Ectodermal cell (in vitro differentiated cells): ENCODE measurements at regions not wholly inside any gene's neighbourhood (a gene's known extent, or its start where the extent isn't known, plus 50 kb on each side); places are given as distances from the start of the nearest gene placed in this dataset.

Experiments used
- H3K27ac ChIP-seq: 2 replicates; pipeline ENCODE4 v1.7.0; 2013; ENCODE audit warnings: mild to moderate bottlenecking, low read depth, low read length; ENCODE audit not compliant: insufficient read depth, poor library complexity, severe bottlenecking
- H3K27me3 ChIP-seq: 2 replicates; pipeline ENCODE4 v1.7.0; 2013; ENCODE audit warnings: mild to moderate bottlenecking, low read length; ENCODE audit not compliant: insufficient read depth, control insufficient read depth, poor library complexity, severe bottlenecking
- H3K36me3 ChIP-seq: one replicate; pipeline ENCODE4 v1.7.0; 2013; ENCODE audit warnings: low read length; ENCODE audit not compliant: control insufficient read depth, insufficient read depth
- H3K4me1 ChIP-seq: one replicate; pipeline ENCODE4 v1.7.0; 2013; ENCODE audit warnings: low read length; ENCODE audit not compliant: control insufficient read depth, insufficient read depth
- H3K4me3 ChIP-seq: 2 replicates; pipeline ENCODE4 v1.7.0; 2013; ENCODE audit warnings: low read depth, low read length, control low read depth; ENCODE audit not compliant: insufficient read depth
- H3K9me3 ChIP-seq: 2 replicates; pipeline ENCODE4 v1.7.0; 2013; ENCODE audit warnings: mild to moderate bottlenecking, low read length, moderate library complexity; ENCODE audit not compliant: control insufficient read depth
- WGBS, 2 experiments: methylation state at CpG; one replicate each; pipeline ENCODE4 v1.1.7; 2013; ENCODE audit warnings: missing lambda C conversion rate in 2 of 2; 5-methylcytosine and 5-hydroxymethylcytosine counted together

GRCh38 chr1:185566995-185567394, 167.2 kb upstream of the HMCN1 start:
- no peaks in the 10 kb centered on the region for H3K9me3 ChIP-seq
- no peaks in the 10 kb centered on the region for H3K36me3 ChIP-seq
- 80 to 90% methylated on average over 4 of the region's 4 CpGs for WGBS, 2 experiments
- H3K27ac ChIP-seq: no peak overlapping the region
- H3K4me3 ChIP-seq: no peak overlapping the region
- no peaks in the 10 kb centered on the region for H3K4me1 ChIP-seq
- no peaks in the 10 kb centered on the region for H3K27me3 ChIP-seq

- Histone ChIP-seq H3K9me3 (no peaks in the 10 kb centered on the region), H3K27me3 (no peaks in the 10 kb centered on the region), H3K4me1 (no peaks in the 10 kb centered on the region), H3K4me3 (no peak overlapping the region), H3K27ac (no peak overlapping the region), H3K36me3 (no peaks in the 10 kb centered on the region)
- 93% methylated on average over 5 of the region's 5 CpGs for WGBS, 2 experiments
Measured at GRCh38 chr1:185565302-185565701, 168.9 kb upstream of the HMCN1 start.

GRCh38 chr1:185564816-185565215, 169.4 kb upstream of the HMCN1 start:
- Histone ChIP-seq H3K4me3 (no peak overlapping the region), H3K36me3 (no peaks in the 10 kb centered on the region), H3K4me1 (no peaks in the 10 kb centered on the region), H3K9me3 (no peaks in the 10 kb centered on the region), H3K27me3 (no peaks in the 10 kb centered on the region), H3K27ac (no peak overlapping the region)
- WGBS, 2 experiments: 93 to 95% methylated on average over 1 of the region's 1 CpG

GRCh38 chr1:185562461-185563359, 171.5 kb upstream of the HMCN1 start:
- H3K27ac ChIP-seq: no peak overlapping the region
- no peaks in the 10 kb centered on the region for H3K4me1 ChIP-seq
- H3K9me3 ChIP-seq: no peaks in the 10 kb centered on the region
- WGBS, 2 experiments: 90 to 93% methylated on average over 4 to 5 of the region's 6 CpGs
- H3K36me3 ChIP-seq: no peaks in the 10 kb centered on the region
- no peaks in the 10 kb centered on the region for H3K27me3 ChIP-seq
- no peak overlapping the region for H3K4me3 ChIP-seq

GRCh38 chr1:185561629-185562028, 172.6 kb upstream of the HMCN1 start:
- H3K4me1 ChIP-seq: no peaks in the 10 kb centered on the region
- no peaks in the 10 kb centered on the region for H3K36me3 ChIP-seq
- H3K4me3 ChIP-seq: no peak overlapping the region
- no peaks in the 10 kb centered on the region for H3K9me3 ChIP-seq
- no peaks in the 10 kb centered on the region for H3K27me3 ChIP-seq
- no peak overlapping the region for H3K27ac ChIP-seq
- whole genome bisulfite sequencing, 2 experiments: 90 to 95% methylated on average over 4 of the region's 4 CpGs

- no peaks in the 10 kb centered on the region for H3K9me3 ChIP-seq
- no peak overlapping the region for H3K4me3 ChIP-seq
- no peaks in the 10 kb centered on the region for H3K36me3 ChIP-seq
- no peaks in the 10 kb centered on the region for H3K4me1 ChIP-seq
- 89 to 97% methylated on average over 4 of the region's 4 CpGs for WGBS, 2 experiments
- no peak overlapping the region for H3K27ac ChIP-seq
- no peaks in the 10 kb centered on the region for H3K27me3 ChIP-seq
Measured at GRCh38 chr1:185560760-185561159, 173.4 kb upstream of the HMCN1 start.

- no peaks in the 10 kb centered on the region for H3K9me3 ChIP-seq
- 91 to 94% methylated on average over 3 of the region's 3 CpGs for WGBS, 2 experiments
- H3K4me1 ChIP-seq: no peaks in the 10 kb centered on the region
- no peaks in the 10 kb centered on the region for H3K27me3 ChIP-seq
- no peak overlapping the region for H3K4me3 ChIP-seq
- H3K27ac ChIP-seq: no peak overlapping the region
- H3K36me3 ChIP-seq: no peaks in the 10 kb centered on the region
Measured at GRCh38 chr1:185559684-185560331, 174.4 kb upstream of the HMCN1 start.

- Histone ChIP-seq H3K27ac (no peak overlapping the region), H3K27me3 (no peaks in the 10 kb centered on the region)
- WGBS, 2 experiments: 92% methylated on average over 1 of the region's 1 CpG; no CpG with 5 or more reads in 1 of the 2 experiments
Measured at GRCh38 chr1:185559151-185559550, 175.0 kb upstream of the HMCN1 start.

GRCh38 chr1:185556561-185556960, 177.6 kb upstream of the HMCN1 start:
- Histone ChIP-seq H3K36me3 (no peaks in the 10 kb centered on the region), H3K9me3 (no peaks in the 10 kb centered on the region), H3K4me1 (no peaks in the 10 kb centered on the region), H3K27ac (no peak overlapping the region), H3K4me3 (no peak overlapping the region), H3K27me3 (no peaks in the 10 kb centered on the region)
- WGBS, 2 experiments: 0% methylated on average over 1 of the region's 1 CpG

More at GRCh38 chr1:185559151-185559550, 175.0 kb upstream of the HMCN1 start:
- no peaks in the 10 kb centered on the region for H3K36me3 ChIP-seq
- no peak overlapping the region for H3K4me3 ChIP-seq
- H3K9me3 ChIP-seq: no peaks in the 10 kb centered on the region
- no peaks in the 10 kb centered on the region for H3K4me1 ChIP-seq

GRCh38 chr1:185555743-185556142, 178.4 kb upstream of the HMCN1 start:
- Histone ChIP-seq H3K27ac (no peak overlapping the region), H3K9me3 (no peaks in the 10 kb centered on the region), H3K4me1 (no peaks in the 10 kb centered on the region), H3K27me3 (no peaks in the 10 kb centered on the region), H3K36me3 (no peaks in the 10 kb centered on the region), H3K4me3 (no peak overlapping the region)
